Endothelial cell of umbilical vein (primary cell): ENCODE measurements at regions not wholly inside any gene's neighbourhood (a gene's known extent, or its start where the extent isn't known, plus 50 kb on each side); places are given as distances from the start of the nearest gene placed in this dataset.

Source experiments
- BruUV-seq: library from RNA; stranded (reverse); fragments of 400-500 nt; replicated peaks from 2 replicates; lab custom pipeline; 2021; lab: Mats Ljungman, UMichigan
- CTCF ChIA-PET: fragments of 300-600, 350-600 bp; sonication (Branson Sonifier 250); formaldehyde crosslinking; loops from one replicate; lab custom pipeline; 2021; ENCODE audit warnings: antibody characterized with exemption, inconsistent platforms; lab: Charles Lee
- POLR2A ChIA-PET: fragments of 300-600, 350-600 bp; sonication (Branson Sonifier 250); formaldehyde crosslinking; loops from one replicate; lab custom pipeline; 2021; ENCODE audit warnings: antibody characterized with exemption, inconsistent platforms; lab: Charles Lee
- DNase-seq: peaks from one replicate; pipeline ENCODE4 v3.0.0-alpha.2; 2011; ENCODE audit warnings: low read depth, low spot score
- FAIRE-seq: peaks from 2 replicates; lab custom pipeline; 2011; peaks lifted over from hg19 to GRCh38; lab: Jason Lieb, UNC
- H2AFZ ChIP-seq: 2 replicates; pipeline ENCODE4 v1.6.0; 2012; ENCODE audit warnings: low read depth, low read length, control low read depth, inconsistent platforms
- H3K27ac ChIP-seq: 2 replicates; pipeline ENCODE4 v1.5.1; 2011; ENCODE audit warnings: low read depth, mild to moderate bottlenecking, control low read depth, low read length, moderate library complexity; ENCODE audit not compliant: insufficient read depth
- H3K27me3 ChIP-seq, 2 experiments: 2 replicates each; pipeline versions ENCODE4 v1.6.0 to v1.6.1; 2011; ENCODE audit warnings: low read length in 2 of 2, mixed read lengths in 1 of 2; ENCODE audit not compliant: control insufficient read depth in 2 of 2, insufficient read depth in 2 of 2
- H3K36me3 ChIP-seq, 2 experiments: 2 replicates in 1 of 2; 3 replicates in 1 of 2; pipeline ENCODE4 v1.5.1; 2011; ENCODE audit warnings: low read length in 2 of 2, mild to moderate bottlenecking in 1 of 2, moderate library complexity in 1 of 2; ENCODE audit not compliant: control insufficient read depth in 2 of 2, insufficient read depth in 2 of 2; ENCODE audit errors: extremely low read depth in 1 of 2
- H3K4me1 ChIP-seq: 3 replicates; pipeline ENCODE4 v1.5.1; 2011; ENCODE audit warnings: mild to moderate bottlenecking, low read length; ENCODE audit not compliant: control insufficient read depth, insufficient read depth; ENCODE audit errors: extremely low read depth
- H3K4me2 ChIP-seq: 2 replicates; pipeline ENCODE4 v1.6.1; 2011; ENCODE audit warnings: low read length, control low read depth, mixed read lengths; ENCODE audit not compliant: insufficient read depth
- H3K4me3 ChIP-seq, 3 experiments: fragments of 200-600 bp in 1 of 3; sonication (generic), shearing (Covaris generic) in 1 of 3; replicated peaks in 1 of 3; 2 replicates each; pipeline ENCODE4 v1.5.1; 2011 to 2016; ENCODE audit warnings: control low read depth in 3 of 3, low read length in 3 of 3, mild to moderate bottlenecking in 2 of 3, inconsistent platforms in 1 of 3, low read depth in 1 of 3, moderate library complexity in 1 of 3; ENCODE audit not compliant: insufficient read depth in 1 of 3
- H3K79me2 ChIP-seq: 2 replicates; pipeline ENCODE4 v1.6.0; 2012; ENCODE audit warnings: low read length, inconsistent platforms; ENCODE audit not compliant: control insufficient read depth, insufficient read depth
- H3K9ac ChIP-seq: replicated peaks from 2 replicates; pipeline ENCODE3; 2011; ENCODE audit warnings: low read length, control low read depth; ENCODE audit not compliant: insufficient read depth; ENCODE audit errors: extremely low read depth
- H3K9me1 ChIP-seq: replicated peaks from 3 replicates; pipeline ENCODE4 v1.6.0; 2011; ENCODE audit warnings: mild to moderate bottlenecking, low read length; ENCODE audit not compliant: control insufficient read depth, insufficient read depth; ENCODE audit errors: extremely low read depth
- H3K9me3 ChIP-seq: replicated peaks from 2 replicates; pipeline ENCODE4 v1.5.1; 2012; ENCODE audit warnings: low read length, inconsistent platforms; ENCODE audit not compliant: control insufficient read depth, insufficient read depth
- H4K20me1 ChIP-seq: replicated peaks from 2 replicates; pipeline ENCODE3; 2011; ENCODE audit warnings: mild to moderate bottlenecking, low read length; ENCODE audit not compliant: control insufficient read depth, insufficient read depth; ENCODE audit errors: extremely low read depth
- CTCF ChIP-seq, 2 donors: IDR thresholded peaks; 1 replicate in 1 of 2; 2 replicates in 1 of 2; pipeline ENCODE4 v1.5.1; 2011; ENCODE audit warnings: low read length in 2 of 2, mild to moderate bottlenecking in 2 of 2, moderate library complexity in 2 of 2, control low read depth in 1 of 2, inconsistent platforms in 1 of 2, low read depth in 1 of 2; ENCODE audit not compliant: insufficient read depth in 1 of 2; ENCODE audit errors: extremely low read depth in 1 of 2
- EZH2 ChIP-seq: IDR thresholded peaks from 2 replicates; pipeline ENCODE4 v1.6.1; 2012; ENCODE audit warnings: borderline replicate concordance, low read depth, mild to moderate bottlenecking, moderate library complexity, low read length, inconsistent platforms; ENCODE audit not compliant: severe bottlenecking
- FOS ChIP-seq: IDR thresholded peaks from 2 replicates; pipeline ENCODE4 v1.6.1; 2011; ENCODE audit warnings: mild to moderate bottlenecking, low read length, moderate library complexity, borderline replicate concordance; ENCODE audit not compliant: insufficient read depth
- GATA2 ChIP-seq: IDR thresholded peaks from 2 replicates; pipeline ENCODE4 v1.7.0; 2011; ENCODE audit warnings: low read depth, mild to moderate bottlenecking, moderate library complexity, mixed read lengths, low read length; ENCODE audit not compliant: insufficient read length, insufficient read depth
- JUN ChIP-seq: IDR thresholded peaks from 2 replicates; pipeline ENCODE4 v1.6.1; 2011; ENCODE audit warnings: borderline replicate concordance, low read depth; ENCODE audit not compliant: insufficient read length, insufficient read depth
- MYC ChIP-seq: IDR thresholded peaks from one replicate; pipeline ENCODE4 v1.6.1; 2011; ENCODE audit warnings: mild to moderate bottlenecking, low read depth, low read length
- POLR2A ChIP-seq: IDR thresholded peaks from 2 replicates; pipeline ENCODE4 v1.6.1; 2012; ENCODE audit warnings: low read depth, mild to moderate bottlenecking, control low read depth, low read length
- POLR2AphosphoS5 ChIP-seq: IDR thresholded peaks from 2 replicates; pipeline ENCODE4 v1.6.1; 2012; ENCODE audit warnings: low read depth, mild to moderate bottlenecking, control low read depth, low read length, moderate library complexity; ENCODE audit not compliant: insufficient read depth
- dilution Hi-C: fragments of 300-500 bp; cut with MboI; formaldehyde crosslinking; loops from one replicate; pipeline ENCODE4 v1.15.0; 2019; ENCODE audit warnings: low sequenced_read_pairs; ENCODE audit not compliant: extremely low pct_ligation_motif_present
- intact Hi-C: fragments of 100-400 bp; cut with micrococcal nuclease; formaldehyde crosslinking; loops from one replicate; pipeline ENCODE4 v1.10.0; 2022
- TF ChIP-seq, protein P1 (sequence below): IDR thresholded peaks from 2 replicates; pipeline ENCODE4 v1.6.1; 2011; ENCODE audit not compliant: insufficient read depth, insufficient read length

GRCh38 chr3:80769683-80770082 is 991.8 kb downstream of the GBE1 start:
- dilution Hi-C loops = no loop called here
- Histone ChIP-seq H3K27ac (no peak overlapping the region), H3K36me3 (no peaks in the 10 kb centered on the region), H4K20me1 (no peaks in the 10 kb centered on the region), H3K9ac (no peak overlapping the region), H2AFZ (no peak overlapping the region), H3K27me3 (no peaks in the 10 kb centered on the region), H3K4me3 (no peak overlapping the region), H3K9me3 (no peaks in the 10 kb centered on the region), H3K4me2 (no peak overlapping the region), H3K4me1 (no peaks in the 10 kb centered on the region), H3K79me2 (no peaks in the 10 kb centered on the region), H3K9me1 (no peaks in the 10 kb centered on the region)
- TF ChIP-seq FOS (no peak), MYC (no peak), POLR2A (no peak), JUN (no peak), GATA2 (no peak), POLR2AphosphoS5 (no peak), CTCF (IDR thresholded peaks at IDR 0.05; ENCODE audit: extremely low read depth in 1 of 2, insufficient read depth in 1 of 2, low read depth in 1 of 2, low read length in 2 of 2) (no peak), EZH2 (no peak)
- TF ChIP-seq, protein P1, sequence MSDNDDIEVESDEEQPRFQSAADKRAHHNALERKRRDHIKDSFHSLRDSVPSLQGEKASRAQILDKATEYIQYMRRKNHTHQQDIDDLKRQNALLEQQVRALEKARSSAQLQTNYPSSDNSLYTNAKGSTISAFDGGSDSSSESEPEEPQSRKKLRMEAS = no peak
- ChIA-PET POLR2A (no interaction called here), CTCF (interaction anchor here (1.4 to 7.5 kb wide), 3 partner anchors 8 to 1249 kb away, joined by 4 to 68 read pairs (median 6); no protein-coding TSS in a partner anchor)
- DNase-seq (no peak), FAIRE-seq (no peak)
- BruUV-seq = no TSS peak
- intact Hi-C loops = no loop called here
